ENCODE measurements at regions not wholly inside any gene's neighbourhood (a gene's known extent, or its start where the extent isn't known, plus 50 kb on each side); places are given as distances from the start of the nearest gene placed in this dataset.

DNA sequence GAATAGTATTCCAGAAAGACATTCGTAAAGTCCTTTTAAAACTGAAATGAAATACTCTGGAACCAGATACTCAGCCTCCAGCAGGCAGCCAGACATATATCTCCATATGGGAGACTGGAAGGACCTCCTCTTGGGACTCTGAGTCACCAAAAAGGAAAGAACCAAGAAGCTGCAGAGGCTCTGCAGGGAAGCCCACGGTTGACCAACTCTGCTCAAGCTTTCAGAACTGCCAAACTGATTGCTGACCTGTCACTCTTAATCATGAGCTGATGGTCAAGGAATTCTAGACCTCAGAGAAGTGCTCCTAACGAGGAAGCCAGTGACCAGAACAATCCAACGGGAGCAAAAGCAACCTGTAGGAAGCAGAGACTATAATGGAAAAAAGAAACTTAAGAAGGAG is 434.7 kb downstream of the EIPR1 start:
- Histone ChIP-seq H3K27me3 (ENCODE audit: control insufficient read depth in 2 of 2, insufficient read depth in 2 of 2, low read length in 2 of 2) (peaks cover 6 to 46% of the 10 kb centered on the region in 2 experiments; a peak in 4 of 5 replicates), H3K9ac (ENCODE audit: insufficient read depth in 1 of 2, low read depth in 2 of 2, low read length in 2 of 2) (no peak overlapping the region), H2AFZ (ENCODE audit: low read depth, low read length) (no peak overlapping the region), H4K20me1 (replicated peaks; ENCODE audit: control insufficient read depth, insufficient read depth, low read length) (no peaks in the 10 kb centered on the region; the same call in 1 of the 2 replicates), H3K79me2 (ENCODE audit: control insufficient read depth, insufficient read depth, low read length) (no peaks in the 10 kb centered on the region), H3K36me3 (ENCODE audit: control insufficient read depth, insufficient read depth, low read length) (no peaks in the 10 kb centered on the region), H3K4me3 (no peak overlapping the region), H3K4me1 (replicated peaks in 1 of 2; ENCODE audit: control insufficient read depth in 2 of 2, insufficient read depth in 2 of 2, low read length in 2 of 2) (no peaks in the 10 kb centered on the region), H3K9me3 (replicated peaks; ENCODE audit: control insufficient read depth, insufficient read depth, low read depth, low read length) (no peaks in the 10 kb centered on the region), H3K4me2 (ENCODE audit: insufficient read depth, low read length) (no peak overlapping the region), H3K9me1 (ENCODE audit: control insufficient read depth, insufficient read depth, low read length) (peaks cover 3% of the 10 kb centered on the region), H3K27ac (ENCODE audit: extremely low read depth, low read depth, low read length) (no peak overlapping the region)
- BruUV-seq (replicated peaks) = no TSS peak
- intact Hi-C loops (cut with micrococcal nuclease) = no loop called here
- in situ Hi-C loops (cut with MboI) = no loop called here
- ChIA-PET POLR2A (no interaction called here), CTCF (ENCODE audit: low intra/inter-chr PET ratio) (no interaction called here)
- WGBS (ENCODE audit: insufficient coverage, low coverage, missing lambda C conversion rate) = 0% methylated on average over 4 of the region's 4 CpGs
- ATAC-seq (no peak), FAIRE-seq (no peak), DNase-seq (ENCODE audit: extremely low read depth in 1 of 4, low spot score in 3 of 4) (no peak)
- TF ChIP-seq FOXJ2 (tag; IDR thresholded peaks at IDR 0.05) (no peak), NR2C1 (IDR thresholded peaks at IDR 0.05) (no peak), NR2C1 (tag; IDR thresholded peaks at IDR 0.05) (no peak), ARNT (IDR thresholded peaks at IDR 0.05) (no peak), MAFG (tag; conservative IDR thresholded peaks at IDR 0.05) (no peak)
- TF ChIP-seq, protein P1, sequence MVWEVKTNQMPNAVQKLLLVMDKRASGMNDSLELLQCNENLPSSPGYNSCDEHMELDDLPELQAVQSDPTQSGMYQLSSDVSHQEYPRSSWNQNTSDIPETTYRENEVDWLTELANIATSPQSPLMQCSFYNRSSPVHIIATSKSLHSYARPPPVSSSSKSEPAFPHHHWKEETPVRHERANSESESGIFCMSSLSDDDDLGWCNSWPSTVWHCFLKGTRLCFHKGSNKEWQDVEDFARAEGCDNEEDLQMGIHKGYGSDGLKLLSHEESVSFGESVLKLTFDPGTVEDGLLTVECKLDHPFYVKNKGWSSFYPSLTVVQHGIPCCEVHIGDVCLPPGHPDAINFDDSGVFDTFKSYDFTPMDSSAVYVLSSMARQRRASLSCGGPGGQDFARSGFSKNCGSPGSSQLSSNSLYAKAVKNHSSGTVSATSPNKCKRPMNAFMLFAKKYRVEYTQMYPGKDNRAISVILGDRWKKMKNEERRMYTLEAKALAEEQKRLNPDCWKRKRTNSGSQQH (CRISPR knock-in tag; IDR thresholded peaks at IDR 0.05) = no peak
- TF ChIP-seq, protein P2, sequence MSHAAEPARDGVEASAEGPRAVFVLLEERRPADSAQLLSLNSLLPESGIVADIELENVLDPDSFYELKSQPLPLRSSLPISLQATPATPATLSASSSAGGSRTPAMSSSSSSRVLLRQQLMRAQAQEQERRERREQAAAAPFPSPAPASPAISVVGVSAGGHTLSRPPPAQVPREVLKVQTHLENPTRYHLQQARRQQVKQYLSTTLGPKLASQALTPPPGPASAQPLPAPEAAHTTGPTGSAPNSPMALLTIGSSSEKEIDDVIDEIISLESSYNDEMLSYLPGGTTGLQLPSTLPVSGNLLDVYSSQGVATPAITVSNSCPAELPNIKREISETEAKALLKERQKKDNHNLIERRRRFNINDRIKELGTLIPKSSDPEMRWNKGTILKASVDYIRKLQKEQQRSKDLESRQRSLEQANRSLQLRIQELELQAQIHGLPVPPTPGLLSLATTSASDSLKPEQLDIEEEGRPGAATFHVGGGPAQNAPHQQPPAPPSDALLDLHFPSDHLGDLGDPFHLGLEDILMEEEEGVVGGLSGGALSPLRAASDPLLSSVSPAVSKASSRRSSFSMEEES (CRISPR knock-in tag; IDR thresholded peaks at IDR 0.05) = no peak
- TF ChIP-seq, protein P3, sequence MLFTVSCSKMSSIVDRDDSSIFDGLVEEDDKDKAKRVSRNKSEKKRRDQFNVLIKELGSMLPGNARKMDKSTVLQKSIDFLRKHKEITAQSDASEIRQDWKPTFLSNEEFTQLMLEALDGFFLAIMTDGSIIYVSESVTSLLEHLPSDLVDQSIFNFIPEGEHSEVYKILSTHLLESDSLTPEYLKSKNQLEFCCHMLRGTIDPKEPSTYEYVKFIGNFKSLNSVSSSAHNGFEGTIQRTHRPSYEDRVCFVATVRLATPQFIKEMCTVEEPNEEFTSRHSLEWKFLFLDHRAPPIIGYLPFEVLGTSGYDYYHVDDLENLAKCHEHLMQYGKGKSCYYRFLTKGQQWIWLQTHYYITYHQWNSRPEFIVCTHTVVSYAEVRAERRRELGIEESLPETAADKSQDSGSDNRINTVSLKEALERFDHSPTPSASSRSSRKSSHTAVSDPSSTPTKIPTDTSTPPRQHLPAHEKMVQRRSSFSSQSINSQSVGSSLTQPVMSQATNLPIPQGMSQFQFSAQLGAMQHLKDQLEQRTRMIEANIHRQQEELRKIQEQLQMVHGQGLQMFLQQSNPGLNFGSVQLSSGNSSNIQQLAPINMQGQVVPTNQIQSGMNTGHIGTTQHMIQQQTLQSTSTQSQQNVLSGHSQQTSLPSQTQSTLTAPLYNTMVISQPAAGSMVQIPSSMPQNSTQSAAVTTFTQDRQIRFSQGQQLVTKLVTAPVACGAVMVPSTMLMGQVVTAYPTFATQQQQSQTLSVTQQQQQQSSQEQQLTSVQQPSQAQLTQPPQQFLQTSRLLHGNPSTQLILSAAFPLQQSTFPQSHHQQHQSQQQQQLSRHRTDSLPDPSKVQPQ (CRISPR knock-in tag; IDR thresholded peaks at IDR 0.05; ENCODE audit: borderline replicate concordance) = no peak

Measured in K562 (cell line).